GM10266 (cell line): ENCODE measurements at regions not wholly inside any gene's neighbourhood (a gene's known extent, or its start where the extent isn't known, plus 50 kb on each side); places are given as distances from the start of the nearest gene placed in this dataset.
"Not testable (repeated sequence)": the region's sequence is repeated elsewhere in the genome, so short reads cannot be mapped to it uniquely, and the experiment has no call there.

ENCODE experiments used
- DNase-seq: peaks from one replicate; pipeline ENCODE4 v3.0.0; 2012; ENCODE audit errors: extremely low spot score
- TF ChIP-seq, protein P1 (sequence below): IDR thresholded peaks from 2 replicates; pipeline ENCODE4 v1.5.1; 2012; ENCODE audit warnings: mild to moderate bottlenecking, low read depth; ENCODE audit not compliant: control insufficient read depth, insufficient read depth; ENCODE audit errors: missing control alignments

DNA sequence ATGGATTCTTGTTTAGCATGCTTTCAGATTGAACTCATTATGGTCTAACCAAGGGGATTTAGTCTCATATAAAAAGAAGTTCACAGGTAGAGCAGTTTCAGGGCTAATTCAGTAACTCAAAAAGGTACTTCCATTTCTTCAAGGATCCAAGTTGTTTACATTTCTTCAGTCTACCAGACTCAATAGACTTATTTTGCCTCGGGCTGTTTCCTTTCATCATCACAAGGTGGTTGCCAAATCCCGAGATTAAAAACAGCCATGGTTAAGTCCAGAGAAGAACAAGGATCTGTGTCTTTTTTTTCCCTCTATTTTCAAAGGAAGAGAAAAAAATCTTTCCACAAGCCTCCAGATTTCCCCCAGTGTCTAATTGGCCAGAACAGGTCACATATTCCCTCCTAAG, 69.8 kb upstream of the SNX9 start:
- no peak for DNase-seq
- TF ChIP-seq, protein P1, sequence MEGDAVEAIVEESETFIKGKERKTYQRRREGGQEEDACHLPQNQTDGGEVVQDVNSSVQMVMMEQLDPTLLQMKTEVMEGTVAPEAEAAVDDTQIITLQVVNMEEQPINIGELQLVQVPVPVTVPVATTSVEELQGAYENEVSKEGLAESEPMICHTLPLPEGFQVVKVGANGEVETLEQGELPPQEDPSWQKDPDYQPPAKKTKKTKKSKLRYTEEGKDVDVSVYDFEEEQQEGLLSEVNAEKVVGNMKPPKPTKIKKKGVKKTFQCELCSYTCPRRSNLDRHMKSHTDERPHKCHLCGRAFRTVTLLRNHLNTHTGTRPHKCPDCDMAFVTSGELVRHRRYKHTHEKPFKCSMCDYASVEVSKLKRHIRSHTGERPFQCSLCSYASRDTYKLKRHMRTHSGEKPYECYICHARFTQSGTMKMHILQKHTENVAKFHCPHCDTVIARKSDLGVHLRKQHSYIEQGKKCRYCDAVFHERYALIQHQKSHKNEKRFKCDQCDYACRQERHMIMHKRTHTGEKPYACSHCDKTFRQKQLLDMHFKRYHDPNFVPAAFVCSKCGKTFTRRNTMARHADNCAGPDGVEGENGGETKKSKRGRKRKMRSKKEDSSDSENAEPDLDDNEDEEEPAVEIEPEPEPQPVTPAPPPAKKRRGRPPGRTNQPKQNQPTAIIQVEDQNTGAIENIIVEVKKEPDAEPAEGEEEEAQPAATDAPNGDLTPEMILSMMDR = no peak

DNA sequence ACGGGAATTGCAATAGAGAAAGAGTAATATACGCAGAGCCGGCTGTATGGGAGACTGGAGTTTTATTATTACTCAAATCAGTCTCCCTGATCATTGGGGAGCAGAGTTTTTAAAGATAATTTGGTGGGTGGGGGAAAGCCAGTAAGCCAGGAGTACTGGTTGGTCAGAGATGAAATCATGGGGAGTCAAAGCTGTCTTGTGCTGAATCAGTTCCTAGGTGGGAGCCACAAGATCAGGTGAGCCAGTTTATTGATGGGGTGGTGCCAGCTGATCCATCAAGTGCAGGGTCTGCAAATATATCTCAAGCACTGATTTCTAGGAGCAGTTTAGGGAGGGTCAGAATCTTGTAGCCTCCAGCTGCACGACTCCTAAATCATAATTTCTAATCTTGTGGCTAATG, 69.2 kb upstream of the SNX9 start:
- DNase-seq = not testable (repeated sequence)

DNA sequence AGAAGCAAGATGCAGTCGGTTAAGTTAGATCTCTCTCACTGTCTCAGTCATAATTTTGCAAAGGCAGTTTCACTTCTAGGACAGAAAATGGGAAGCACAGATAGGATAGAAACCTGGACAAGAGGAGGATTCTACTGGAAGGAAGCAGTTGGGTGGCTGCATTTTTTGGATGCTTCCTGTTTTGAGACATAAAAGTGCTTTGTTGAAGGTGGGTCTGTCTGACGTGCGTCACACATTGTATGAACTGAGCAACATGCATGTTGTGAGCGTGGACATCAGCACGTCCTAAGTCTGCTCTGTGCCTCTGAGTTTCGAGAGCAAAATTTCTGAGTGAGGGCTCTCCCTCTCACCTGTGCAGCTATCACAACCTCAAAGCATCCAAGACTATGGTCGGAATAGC, 68.7 kb upstream of the SNX9 start:
- DNase-seq = no peak
- TF ChIP-seq, protein P1 = no peak

DNA sequence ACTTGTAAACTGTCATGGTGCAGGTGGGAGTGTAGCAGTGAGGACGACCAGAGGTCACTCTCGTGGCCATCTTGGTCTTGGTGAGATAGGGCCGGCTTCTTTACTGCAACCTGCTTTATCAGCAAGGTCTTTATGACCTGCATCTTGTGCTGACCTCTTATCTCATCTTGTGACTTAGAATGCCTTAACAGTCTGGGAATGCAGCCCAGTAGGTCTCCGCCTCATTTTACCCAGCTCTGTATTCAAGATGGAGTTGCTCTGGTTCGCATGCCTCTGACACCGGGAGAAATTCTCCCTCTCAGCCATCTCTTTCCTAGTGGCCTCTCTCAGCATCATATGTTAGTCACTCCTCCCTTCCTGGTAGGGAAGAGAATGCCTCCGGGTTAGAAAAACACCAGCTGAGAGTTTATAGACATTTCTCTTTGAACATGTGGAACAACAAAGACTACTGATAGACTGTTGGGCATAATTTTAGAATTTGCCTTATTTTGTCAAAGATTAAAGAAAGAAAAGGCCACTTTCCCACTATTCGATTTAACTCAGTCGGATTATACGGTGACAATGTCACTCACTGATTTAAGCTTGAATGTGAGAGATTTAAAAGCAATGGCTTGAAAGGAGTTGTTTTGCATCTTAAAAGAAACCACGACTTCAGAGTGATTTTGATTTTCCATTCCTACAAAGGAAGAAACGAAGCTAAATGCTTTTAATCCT, 67.9 kb upstream of the SNX9 start:
- no peak for DNase-seq
- TF ChIP-seq, protein P1 = no peak

DNA sequence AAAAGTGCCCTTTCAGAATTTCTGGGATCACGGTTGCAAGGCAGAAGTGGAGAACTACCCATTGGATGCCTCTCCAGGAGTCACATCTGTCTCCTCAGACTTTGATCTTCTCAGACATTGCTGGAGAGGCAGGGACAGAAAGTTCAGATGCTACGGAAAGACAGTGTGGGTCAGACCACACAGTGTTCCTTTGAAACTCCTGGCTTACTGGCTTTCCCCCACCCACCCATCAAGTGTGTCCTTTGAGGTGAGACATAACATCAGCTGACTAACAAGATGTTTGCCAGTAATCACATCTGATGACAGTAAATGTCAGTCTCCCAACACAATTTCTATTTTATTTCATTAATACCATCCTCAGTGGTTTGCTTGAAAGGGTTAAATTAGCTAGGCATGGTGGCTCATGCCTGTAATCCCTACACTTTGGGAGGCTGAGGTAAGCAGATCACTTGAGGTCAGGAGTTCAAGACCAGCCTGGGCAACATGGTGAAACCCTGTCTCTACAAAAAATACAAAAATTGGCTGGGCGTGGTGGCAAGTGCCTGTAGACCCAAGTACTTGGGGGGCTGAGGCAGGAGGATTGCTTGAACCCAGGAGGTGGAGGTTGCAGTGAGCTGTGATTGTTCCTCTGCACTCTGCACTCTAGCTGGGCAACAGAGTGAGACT, 67.2 kb upstream of the SNX9 start:
- DNase-seq = no peak
- TF ChIP-seq, protein P1 = no peak

DNA sequence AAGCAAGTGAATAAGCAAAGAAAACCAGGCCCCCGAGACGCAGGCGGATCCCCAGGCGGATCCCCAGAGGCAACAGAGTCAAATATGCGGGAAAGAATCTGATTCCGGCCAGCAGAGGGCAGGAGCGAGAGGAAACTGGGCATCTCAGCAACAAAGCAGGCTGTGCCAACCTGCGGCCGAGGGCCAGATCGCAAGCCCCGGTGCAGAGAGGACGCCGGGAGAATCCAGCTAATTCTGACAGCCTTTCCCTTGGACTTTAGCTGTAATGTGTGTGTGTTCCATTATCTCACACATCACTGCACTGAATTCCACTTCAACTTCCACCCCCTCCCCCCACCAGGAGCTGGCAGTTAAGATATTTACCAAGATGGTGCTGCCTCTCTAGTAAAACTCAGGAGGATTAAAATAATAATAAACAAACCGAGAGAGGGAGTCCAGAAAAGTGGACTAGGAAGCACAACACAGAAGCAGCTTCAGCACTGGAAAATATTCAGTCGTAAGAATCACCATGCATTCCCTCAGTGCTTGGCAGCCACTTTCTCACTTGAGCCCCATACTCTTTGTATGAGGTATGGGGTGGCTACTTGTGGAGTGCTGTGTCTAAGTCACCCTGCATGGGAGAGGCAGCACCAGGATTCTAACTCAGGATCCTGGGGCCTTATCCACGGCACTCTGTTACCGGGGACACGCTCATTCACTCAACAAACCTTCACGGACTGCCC, 66.2 kb upstream of the SNX9 start:
- TF ChIP-seq, protein P1 = peak; percentile 78
- DNase-seq = peak; percentile 46

DNA sequence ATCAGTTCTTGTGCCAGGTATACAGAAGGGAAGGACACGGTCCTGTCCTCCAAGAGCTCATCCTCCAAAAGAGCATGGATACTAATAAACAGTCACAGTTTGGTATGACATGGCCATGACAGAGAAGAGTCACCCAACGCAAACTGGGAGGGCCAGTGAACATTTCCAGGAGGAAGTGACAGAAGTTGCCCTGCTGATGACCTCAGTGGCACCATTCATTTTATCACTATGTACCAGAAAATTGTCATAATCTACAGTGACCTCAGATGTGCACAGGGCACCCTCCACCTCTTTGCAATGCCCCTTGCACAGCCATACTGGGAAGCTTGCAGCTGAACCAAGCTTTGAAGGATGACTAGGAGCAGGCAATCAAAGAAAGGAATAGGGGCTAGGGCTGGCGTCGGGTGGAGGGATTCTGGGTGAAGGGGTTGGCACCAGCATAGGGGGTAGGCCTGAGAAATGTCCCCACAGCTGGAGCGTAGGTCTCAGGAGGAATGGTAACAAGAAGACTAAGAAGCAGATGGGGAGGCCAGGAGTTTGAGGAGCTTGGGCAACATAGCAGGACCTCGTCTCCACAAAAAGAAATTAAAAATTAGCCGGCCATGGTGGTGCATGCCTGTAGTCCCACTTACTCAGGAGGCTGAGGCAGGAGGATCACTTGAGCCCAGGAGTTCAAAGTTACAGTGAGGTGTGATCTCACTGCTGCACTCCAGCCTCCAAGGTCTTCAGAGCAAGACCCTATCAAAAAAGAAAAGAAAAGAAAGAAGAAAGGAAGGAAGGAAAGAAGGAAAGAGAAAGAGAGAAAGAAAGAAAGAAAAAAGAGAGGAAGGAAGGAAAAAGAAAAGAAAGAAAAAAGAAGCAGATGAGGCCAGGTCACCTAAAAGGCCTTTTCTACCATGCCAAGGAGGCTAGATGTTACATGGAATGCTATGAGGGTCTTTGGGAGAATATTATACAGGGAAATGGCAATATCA, 65.3 kb upstream of the SNX9 start:
- TF ChIP-seq, protein P1 = no peak
- DNase-seq = no peak
